ENCODE measurements at regions not wholly inside any gene's neighbourhood (a gene's known extent, or its start where the extent isn't known, plus 50 kb on each side); places are given as distances from the start of the nearest gene placed in this dataset.

GRCh38 chr3:72174040-72174439 lies 389.1 kb upstream of the PROK2 start:
- TF ChIP-seq CTCF (IDR thresholded peaks at IDR 0.05) (no peak), POLR2AphosphoS5 (IDR thresholded peaks at IDR 0.05; ENCODE audit: low read depth, low read length) (no peak), TCF7L2 (IDR thresholded peaks at IDR 0.05; ENCODE audit: low read depth, low read length) (no peak)
